ENCODE measurements at regions not wholly inside any gene's neighbourhood (a gene's known extent, or its start where the extent isn't known, plus 50 kb on each side); places are given as distances from the start of the nearest gene placed in this dataset.

DNA sequence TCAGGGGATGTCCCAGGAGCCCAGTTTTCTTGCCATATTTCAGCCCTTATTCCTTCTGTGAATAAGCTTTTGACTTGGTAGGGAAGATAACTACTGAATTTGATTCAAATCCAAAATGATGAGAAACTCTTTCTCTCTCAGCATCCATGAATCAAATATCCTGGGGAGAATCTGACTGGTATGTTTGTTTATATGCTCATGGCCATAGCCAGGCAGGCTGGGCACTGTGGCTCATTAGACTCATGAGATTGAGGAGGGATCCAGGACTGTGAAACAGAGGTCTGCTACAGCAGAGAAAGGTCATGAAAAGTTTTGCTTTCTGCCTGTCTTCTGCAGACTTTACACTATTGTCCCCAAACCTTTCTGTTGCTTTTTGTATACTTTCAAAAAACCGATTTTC lies 346.4 kb upstream of the ATP2B1 start:
- no peaks in the 10 kb centered on the region for H3K9me3 ChIP-seq
- no peak for DNase-seq (ENCODE audit: extremely low spot score in 2 of 2)
- no peak overlapping the region for H3K27ac ChIP-seq
- H3K36me3 ChIP-seq, result no peaks in the 10 kb centered on the region
- peaks cover 10% of the 10 kb centered on the region for H3K4me1 ChIP-seq
- intact Hi-C loops (cut with DNase I), result no loop called here
- no peaks in the 10 kb centered on the region for H3K27me3 ChIP-seq
- H3K4me3 ChIP-seq, result no peak overlapping the region
- TF ChIP-seq, protein P1, sequence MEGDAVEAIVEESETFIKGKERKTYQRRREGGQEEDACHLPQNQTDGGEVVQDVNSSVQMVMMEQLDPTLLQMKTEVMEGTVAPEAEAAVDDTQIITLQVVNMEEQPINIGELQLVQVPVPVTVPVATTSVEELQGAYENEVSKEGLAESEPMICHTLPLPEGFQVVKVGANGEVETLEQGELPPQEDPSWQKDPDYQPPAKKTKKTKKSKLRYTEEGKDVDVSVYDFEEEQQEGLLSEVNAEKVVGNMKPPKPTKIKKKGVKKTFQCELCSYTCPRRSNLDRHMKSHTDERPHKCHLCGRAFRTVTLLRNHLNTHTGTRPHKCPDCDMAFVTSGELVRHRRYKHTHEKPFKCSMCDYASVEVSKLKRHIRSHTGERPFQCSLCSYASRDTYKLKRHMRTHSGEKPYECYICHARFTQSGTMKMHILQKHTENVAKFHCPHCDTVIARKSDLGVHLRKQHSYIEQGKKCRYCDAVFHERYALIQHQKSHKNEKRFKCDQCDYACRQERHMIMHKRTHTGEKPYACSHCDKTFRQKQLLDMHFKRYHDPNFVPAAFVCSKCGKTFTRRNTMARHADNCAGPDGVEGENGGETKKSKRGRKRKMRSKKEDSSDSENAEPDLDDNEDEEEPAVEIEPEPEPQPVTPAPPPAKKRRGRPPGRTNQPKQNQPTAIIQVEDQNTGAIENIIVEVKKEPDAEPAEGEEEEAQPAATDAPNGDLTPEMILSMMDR (IDR thresholded peaks at IDR 0.05), result no peak
- TF ChIP-seq POLR2AphosphoS5 (IDR thresholded peaks at IDR 0.05; ENCODE audit: insufficient read depth in 1 of 2, low read depth in 1 of 2) (no peak), POLR2A (IDR thresholded peaks at IDR 0.05) (no peak)

DNA sequence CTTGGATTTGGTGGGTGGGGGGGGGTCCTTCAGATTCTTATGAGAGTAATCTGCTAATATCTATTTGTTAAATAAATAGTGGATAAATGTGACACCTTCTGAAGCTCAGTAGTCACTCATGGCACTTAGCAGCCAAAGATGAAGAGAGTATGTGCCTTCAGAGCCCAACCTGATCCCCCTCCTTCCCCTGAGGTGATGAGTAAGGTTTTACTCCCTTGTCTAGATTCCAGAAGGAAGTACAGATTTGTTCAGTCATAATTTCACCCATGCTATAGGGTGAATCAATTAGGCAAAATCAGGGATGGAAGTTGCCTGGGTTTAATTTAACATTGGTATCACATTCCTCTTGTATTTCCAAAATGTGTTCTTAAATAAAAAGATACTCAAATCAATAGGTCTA lies 340.3 kb upstream of the ATP2B1 start:
- no peak for TF ChIP-seq POLR2AphosphoS5 (IDR thresholded peaks at IDR 0.05; ENCODE audit: insufficient read depth in 1 of 2, low read depth in 1 of 2)
- no peak for TF ChIP-seq POLR2A (IDR thresholded peaks at IDR 0.05)
- TF ChIP-seq, protein P1 (IDR thresholded peaks at IDR 0.05), result no peak
- Histone ChIP-seq H3K4me3 (no peak overlapping the region), H3K27me3 (no peaks in the 10 kb centered on the region), H3K4me1 (no peaks in the 10 kb centered on the region), H3K27ac (no peak overlapping the region), H3K9me3 (no peaks in the 10 kb centered on the region), H3K36me3 (no peaks in the 10 kb centered on the region)
- DNase-seq (ENCODE audit: extremely low spot score in 2 of 2), result no peak
- intact Hi-C loops (cut with DNase I), result no loop called here

DNA sequence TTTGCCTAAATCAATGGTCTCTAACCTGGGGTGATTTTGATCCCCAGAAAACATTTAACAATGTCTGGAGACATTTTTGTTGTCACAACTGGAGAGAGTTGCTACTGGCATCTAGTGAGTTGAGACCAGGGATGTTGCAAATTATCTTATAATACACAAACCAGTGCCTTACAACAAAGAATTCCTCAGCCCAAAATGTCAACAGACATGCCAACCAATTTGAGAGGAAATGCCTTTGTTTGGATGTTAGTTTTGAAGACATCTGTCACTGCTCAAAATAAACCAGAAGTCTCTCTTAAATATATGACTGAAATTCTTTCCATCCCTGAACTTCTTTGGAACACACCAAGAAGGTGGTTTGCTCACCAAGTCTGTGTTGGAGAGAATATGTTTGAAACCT lies 336.9 kb upstream of the ATP2B1 start:
- Histone ChIP-seq H3K36me3 (no peaks in the 10 kb centered on the region), H3K4me1 (no peaks in the 10 kb centered on the region), H3K27me3 (no peaks in the 10 kb centered on the region), H3K27ac (no peak overlapping the region), H3K4me3 (no peak overlapping the region), H3K9me3 (no peaks in the 10 kb centered on the region)
- intact Hi-C loops (cut with DNase I), result no loop called here
- no peak for DNase-seq (ENCODE audit: extremely low spot score in 2 of 2)
- TF ChIP-seq POLR2AphosphoS5 (IDR thresholded peaks at IDR 0.05; ENCODE audit: insufficient read depth in 1 of 2, low read depth in 1 of 2) (no peak), POLR2A (IDR thresholded peaks at IDR 0.05) (no peak)
- TF ChIP-seq, protein P1 (IDR thresholded peaks at IDR 0.05), result no peak

DNA sequence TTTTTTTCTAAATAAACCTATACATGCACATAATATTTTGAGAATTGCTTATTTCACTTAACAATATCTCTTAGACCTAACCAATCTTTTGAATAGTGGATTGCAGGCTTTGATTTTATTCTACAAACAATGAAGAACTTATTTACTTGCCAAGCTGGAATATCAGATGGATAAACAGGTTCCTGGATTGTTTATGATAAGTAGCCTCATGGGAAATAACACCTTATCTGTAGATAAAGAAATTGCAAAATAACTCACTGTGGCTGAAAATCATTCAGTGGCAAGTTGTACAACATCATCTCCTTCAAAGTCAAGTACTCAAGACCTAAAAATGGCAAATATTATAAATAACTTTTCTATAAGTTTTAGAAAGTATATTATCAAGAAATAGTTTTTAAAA lies 335.4 kb upstream of the ATP2B1 start:
- Histone ChIP-seq H3K9me3 (no peaks in the 10 kb centered on the region), H3K4me3 (no peak overlapping the region), H3K27me3 (no peaks in the 10 kb centered on the region), H3K36me3 (no peaks in the 10 kb centered on the region), H3K4me1 (no peaks in the 10 kb centered on the region), H3K27ac (no peak overlapping the region)
- no peak for DNase-seq (ENCODE audit: extremely low spot score in 2 of 2)
- intact Hi-C loops (cut with DNase I), result no loop called here
- no peak for TF ChIP-seq POLR2AphosphoS5 (IDR thresholded peaks at IDR 0.05; ENCODE audit: insufficient read depth in 1 of 2, low read depth in 1 of 2)
- TF ChIP-seq POLR2A (IDR thresholded peaks at IDR 0.05), result no peak
- TF ChIP-seq, protein P1 (IDR thresholded peaks at IDR 0.05), result no peak

DNA sequence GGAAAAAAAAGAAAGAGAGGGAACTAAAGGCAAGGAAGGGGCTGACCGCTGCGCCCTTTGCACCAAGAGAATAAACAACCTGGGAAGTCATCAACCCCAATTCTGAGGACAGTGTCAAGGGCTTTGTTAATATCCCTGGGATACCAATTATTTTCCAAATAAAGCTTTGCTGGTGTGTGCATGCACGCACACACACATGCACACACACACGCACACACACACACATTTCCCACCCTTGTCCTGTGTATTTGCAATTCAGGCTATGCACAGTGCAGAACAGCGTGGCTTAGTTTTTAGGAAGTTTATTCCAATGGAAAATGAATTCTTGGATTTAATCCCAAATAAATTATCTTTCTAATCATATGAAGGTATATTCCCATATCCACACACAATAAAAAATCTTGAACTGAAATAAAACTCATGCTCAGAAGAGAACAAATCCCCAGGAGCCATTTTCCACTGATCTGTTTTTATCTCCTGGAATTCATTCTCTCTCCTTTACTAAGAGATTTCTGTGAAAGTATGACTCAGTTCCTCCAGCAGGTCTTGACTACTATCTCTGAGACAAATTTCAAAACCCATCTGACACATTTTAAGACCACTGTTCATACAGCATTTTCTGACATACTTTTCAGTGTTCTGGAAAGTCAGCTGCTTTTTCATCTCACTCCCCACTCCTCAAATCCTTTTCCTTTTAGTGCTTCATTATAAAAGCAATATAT lies 334.4 kb upstream of the ATP2B1 start:
- no peak for DNase-seq (ENCODE audit: extremely low spot score in 2 of 2)
- no peaks in the 10 kb centered on the region for H3K4me1 ChIP-seq
- H3K4me3 ChIP-seq, result no peak overlapping the region
- TF ChIP-seq POLR2A (IDR thresholded peaks at IDR 0.05), result no peak
- TF ChIP-seq, protein P1 (IDR thresholded peaks at IDR 0.05), result no peak
- TF ChIP-seq POLR2AphosphoS5 (IDR thresholded peaks at IDR 0.05; ENCODE audit: insufficient read depth in 1 of 2, low read depth in 1 of 2), result no peak
- H3K27me3 ChIP-seq, result no peaks in the 10 kb centered on the region
- intact Hi-C loops (cut with DNase I), result no loop called here
- no peak overlapping the region for H3K27ac ChIP-seq
- H3K36me3 ChIP-seq, result no peaks in the 10 kb centered on the region
- no peaks in the 10 kb centered on the region for H3K9me3 ChIP-seq

All from vagina (tissue), 2 donors.